HCT116 (cell line): ENCODE measurements at regions not wholly inside any gene's neighbourhood (a gene's known extent, or its start where the extent isn't known, plus 50 kb on each side); places are given as distances from the start of the nearest gene placed in this dataset.

ENCODE experiments used
- ATAC-seq: fragments of 200-7000 bp; cut with Tn5 transposase; 2 replicates; pipeline ENCODE4 v1.9.1; 2020; ENCODE audit warnings: mild to moderate bottlenecking, moderate library complexity
- BruUV-seq: library from RNA; stranded (reverse); fragments of 400-500 nt; replicated peaks from 2 replicates; lab custom pipeline; 2021; lab: Mats Ljungman, UMichigan
- CTCF ChIA-PET: fragments of 300-600 bp; sonication (Branson Sonifier 250); formaldehyde crosslinking; loops from one replicate; lab custom pipeline; 2021; ENCODE audit warnings: antibody characterized with exemption; lab: Charles Lee
- POLR2A ChIA-PET: fragments of 300-600, 350-600 bp; sonication (Branson Sonifier 250); formaldehyde crosslinking; loops from one replicate; lab custom pipeline; 2021; ENCODE audit warnings: antibody characterized with exemption; lab: Charles Lee
- RAD21 ChIA-PET, 2 experiments: fragments of 300-600 bp; sonication (Branson Sonifier 250); formaldehyde crosslinking; loops; one replicate each; lab custom pipeline; 2023; ENCODE audit warnings: low total read pairs in 2 of 2; ENCODE audit not compliant: uncharacterized antibody in 2 of 2, unreplicated experiment in 2 of 2, low non-redundant PET in 1 of 2; lab: Charles Lee
- DNase-seq: peaks from one replicate; pipeline ENCODE4 v3.0.0-alpha.2; 2010; ENCODE audit warnings: low read depth, low spot score
- H2AFZ ChIP-seq: fragments of 200-600 bp; shearing (Covaris generic), sonication (generic); 2 replicates; pipeline ENCODE4 v1.6.1; 2017; ENCODE audit warnings: low read depth, mixed run types, mixed read lengths, antibody characterized with exemption, low read length; ENCODE audit not compliant: poor library complexity, severe bottlenecking
- H3K27ac ChIP-seq: 2 replicates; pipeline ENCODE4 v1.5.1; 2012; ENCODE audit warnings: low read depth, low read length
- H3K27me3 ChIP-seq: fragments of 200-600 bp; sonication (generic); 2 replicates; pipeline ENCODE4 v1.6.1; 2016; ENCODE audit warnings: mixed run types, low read length, mixed read lengths; ENCODE audit not compliant: insufficient read depth
- H3K36me3 ChIP-seq, 2 experiments: fragments of 200-500 bp in 1 of 2; fragments of 200-600 bp in 1 of 2; sonication (Bioruptor generic) in 1 of 2; sonication (generic) in 1 of 2; 2 replicates each; pipeline versions ENCODE4 v1.5.1 to v1.6.1; 2014 to 2016; ENCODE audit warnings: low read length in 2 of 2, inconsistent platforms in 1 of 2, mixed read lengths in 1 of 2, mixed run types in 1 of 2; ENCODE audit not compliant: insufficient read depth in 2 of 2, control insufficient read depth in 1 of 2
- H3K4me1 ChIP-seq, 2 experiments: fragments of 200-600 bp in 1 of 2; sonication (generic) in 1 of 2; 2 replicates each; pipeline versions ENCODE4 v1.5.1 to v1.6.1; 2012 to 2017; ENCODE audit warnings: low read length in 2 of 2, inconsistent platforms in 1 of 2, mild to moderate bottlenecking in 1 of 2, mixed read lengths in 1 of 2, mixed run types in 1 of 2, moderate library complexity in 1 of 2; ENCODE audit not compliant: insufficient read depth in 2 of 2, control insufficient read depth in 1 of 2
- H3K4me2 ChIP-seq: fragments of 200-600 bp; sonication (generic); 2 replicates; pipeline ENCODE4 v1.6.1; 2017; ENCODE audit warnings: mixed run types, low read length, mixed read lengths
- H3K4me3 ChIP-seq, 2 experiments: fragments of 200-600 bp in 1 of 2; sonication (generic) in 1 of 2; replicated peaks in 1 of 2; 2 replicates each; pipeline ENCODE4 v1.5.1; 2011 to 2016; ENCODE audit warnings: low read length in 2 of 2, control low read depth in 1 of 2, low read depth in 1 of 2, mild to moderate bottlenecking in 1 of 2, mixed read lengths in 1 of 2, mixed run types in 1 of 2
- H3K79me2 ChIP-seq: fragments of 200-600 bp; sonication (generic); 2 replicates; pipeline ENCODE4 v1.6.1; 2017; ENCODE audit warnings: mild to moderate bottlenecking, mixed run types, low read length, moderate library complexity, mixed read lengths; ENCODE audit not compliant: insufficient read depth
- H3K9ac ChIP-seq: fragments of 200-600 bp; sonication (generic); 2 replicates; pipeline ENCODE4 v1.6.1; 2016; ENCODE audit warnings: low read length, mixed read lengths
- H3K9me2 ChIP-seq: fragments of 200-600 bp; sonication (generic), shearing (Covaris generic); 2 replicates; pipeline ENCODE4 v1.6.1; 2017; ENCODE audit warnings: mixed run types, mild to moderate bottlenecking, moderate library complexity; ENCODE audit not compliant: insufficient read depth
- H3K9me3 ChIP-seq, 2 experiments: fragments of 200-500 bp in 1 of 2; fragments of 200-600 bp in 1 of 2; sonication (Bioruptor generic) in 1 of 2; sonication (generic) in 1 of 2; 2 replicates each; pipeline ENCODE4 v1.6.1; 2014 to 2017; ENCODE audit warnings: low read length in 2 of 2, mixed read lengths in 2 of 2, inconsistent platforms in 1 of 2, low read depth in 1 of 2, mild to moderate bottlenecking in 1 of 2, mixed run types in 1 of 2, moderate library complexity in 1 of 2; ENCODE audit not compliant: control insufficient read depth in 1 of 2, insufficient read depth in 1 of 2
- H4K20me1 ChIP-seq: fragments of 200-600 bp; sonication (generic), shearing (Covaris generic); 2 replicates; pipeline ENCODE4 v1.6.1; 2017; ENCODE audit warnings: mixed run types, mild to moderate bottlenecking, moderate library complexity; ENCODE audit not compliant: insufficient read depth
- ELF1 ChIP-seq: IDR thresholded peaks from 2 replicates; pipeline ENCODE4 v1.6.1; 2012; ENCODE audit warnings: low read depth, borderline replicate concordance
- EZH2 ChIP-seq: fragments of 200-600 bp; sonication (generic); IDR thresholded peaks from 2 replicates; pipeline ENCODE4 v1.6.1; 2017; ENCODE audit warnings: antibody characterized with exemption, mixed run types
- JUND ChIP-seq: IDR thresholded peaks from 2 replicates; pipeline ENCODE4 v1.6.1; 2012
- POLR2A ChIP-seq: IDR thresholded peaks from 2 replicates; pipeline ENCODE4 v1.7.0; 2011; ENCODE audit warnings: borderline replicate concordance; ENCODE audit not compliant: insufficient read depth, insufficient read length; ENCODE audit errors: extremely low read depth
- SRF ChIP-seq: IDR thresholded peaks from 2 replicates; pipeline ENCODE4 v1.6.1; 2012; ENCODE audit warnings: low read depth
- YY1 ChIP-seq: IDR thresholded peaks from 2 replicates; pipeline ENCODE4 v1.6.1; 2011; ENCODE audit warnings: low read length, low read depth, moderate library complexity, mild to moderate bottlenecking; ENCODE audit not compliant: insufficient replicate concordance; ENCODE audit errors: extremely low read depth
- ZNF274 ChIP-seq: fragments of 200-500 bp; sonication (Bioruptor generic); IDR thresholded peaks from 2 replicates; pipeline ENCODE4 v1.6.1; 2014; ENCODE audit warnings: mild to moderate bottlenecking, low read depth, low read length, inconsistent platforms
- intact Hi-C: fragments of 100-400 bp; cut with micrococcal nuclease; formaldehyde crosslinking; loops from 2 replicates; pipeline ENCODE4 v1.10.0; 2022
- TF ChIP-seq, protein P1 (sequence below): IDR thresholded peaks from 2 replicates; pipeline ENCODE4 v1.6.1; 2012
- TF ChIP-seq, protein P2 (sequence below): IDR thresholded peaks from 2 replicates; pipeline ENCODE4 v1.6.1; 2012
- TF ChIP-seq, protein P3 (sequence below): IDR thresholded peaks from 2 replicates; pipeline ENCODE4 v1.6.1; 2012; ENCODE audit warnings: low read depth

DNA sequence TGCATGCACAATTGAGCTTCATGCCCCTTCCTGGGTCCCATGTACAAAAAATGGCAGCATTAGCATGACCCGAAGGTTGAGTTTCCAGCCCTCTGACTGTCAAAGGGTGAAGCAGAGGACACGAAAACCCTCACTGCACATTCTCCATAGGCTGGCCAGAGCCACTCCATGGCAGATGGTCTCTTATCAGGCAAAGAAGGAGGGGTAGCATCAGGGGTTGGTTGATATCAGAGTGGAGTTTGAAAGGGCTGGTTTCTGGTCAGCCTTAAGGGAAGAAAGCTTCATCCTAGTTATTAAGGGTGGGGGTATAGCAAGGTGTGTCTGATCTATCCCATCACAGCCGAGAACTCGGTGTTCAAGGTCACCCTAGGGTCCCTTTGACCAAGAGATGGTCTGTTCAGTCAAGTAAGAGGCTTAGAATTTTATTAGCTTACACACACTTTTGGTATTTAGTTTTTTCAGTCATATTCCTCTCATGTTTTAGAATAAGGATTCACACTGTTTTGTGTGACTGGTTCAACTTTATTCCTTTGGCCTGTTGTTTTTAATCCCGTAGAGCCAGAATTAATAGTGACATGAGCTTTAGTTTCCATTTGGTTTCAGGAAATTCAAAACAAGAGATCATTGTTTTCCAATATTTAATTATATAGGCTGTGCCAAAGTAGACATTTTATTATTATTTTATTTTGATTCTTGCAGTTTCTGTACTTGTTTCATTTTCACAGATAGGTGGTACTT, 199.9 kb upstream of the FMN2 start:
- ChIA-PET RAD21 (no interaction called here), POLR2A (no interaction called here)
- intact Hi-C loops, result no loop called here

More for the DNA sequence above, 199.9 kb upstream of the FMN2 start:
- no peak overlapping the region for H3K4me2 ChIP-seq
- no peaks in the 10 kb centered on the region for H3K27me3 ChIP-seq
- no peak overlapping the region for H3K9ac ChIP-seq
- no peak overlapping the region for H3K27ac ChIP-seq
- H3K79me2 ChIP-seq, result no peaks in the 10 kb centered on the region
- BruUV-seq, result no TSS peak
- H3K9me3 ChIP-seq, result peaks cover 0 to 16% of the 10 kb centered on the region in 2 experiments; a peak in 2 of 4 replicates
- CTCF ChIA-PET, result no interaction called here
- no peak overlapping the region for H3K4me3 ChIP-seq
- TF ChIP-seq, protein P1, sequence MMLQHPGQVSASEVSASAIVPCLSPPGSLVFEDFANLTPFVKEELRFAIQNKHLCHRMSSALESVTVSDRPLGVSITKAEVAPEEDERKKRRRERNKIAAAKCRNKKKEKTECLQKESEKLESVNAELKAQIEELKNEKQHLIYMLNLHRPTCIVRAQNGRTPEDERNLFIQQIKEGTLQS, result no peak
- TF ChIP-seq, protein P2, sequence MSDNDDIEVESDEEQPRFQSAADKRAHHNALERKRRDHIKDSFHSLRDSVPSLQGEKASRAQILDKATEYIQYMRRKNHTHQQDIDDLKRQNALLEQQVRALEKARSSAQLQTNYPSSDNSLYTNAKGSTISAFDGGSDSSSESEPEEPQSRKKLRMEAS, result no peak
- TF ChIP-seq, protein P3, sequence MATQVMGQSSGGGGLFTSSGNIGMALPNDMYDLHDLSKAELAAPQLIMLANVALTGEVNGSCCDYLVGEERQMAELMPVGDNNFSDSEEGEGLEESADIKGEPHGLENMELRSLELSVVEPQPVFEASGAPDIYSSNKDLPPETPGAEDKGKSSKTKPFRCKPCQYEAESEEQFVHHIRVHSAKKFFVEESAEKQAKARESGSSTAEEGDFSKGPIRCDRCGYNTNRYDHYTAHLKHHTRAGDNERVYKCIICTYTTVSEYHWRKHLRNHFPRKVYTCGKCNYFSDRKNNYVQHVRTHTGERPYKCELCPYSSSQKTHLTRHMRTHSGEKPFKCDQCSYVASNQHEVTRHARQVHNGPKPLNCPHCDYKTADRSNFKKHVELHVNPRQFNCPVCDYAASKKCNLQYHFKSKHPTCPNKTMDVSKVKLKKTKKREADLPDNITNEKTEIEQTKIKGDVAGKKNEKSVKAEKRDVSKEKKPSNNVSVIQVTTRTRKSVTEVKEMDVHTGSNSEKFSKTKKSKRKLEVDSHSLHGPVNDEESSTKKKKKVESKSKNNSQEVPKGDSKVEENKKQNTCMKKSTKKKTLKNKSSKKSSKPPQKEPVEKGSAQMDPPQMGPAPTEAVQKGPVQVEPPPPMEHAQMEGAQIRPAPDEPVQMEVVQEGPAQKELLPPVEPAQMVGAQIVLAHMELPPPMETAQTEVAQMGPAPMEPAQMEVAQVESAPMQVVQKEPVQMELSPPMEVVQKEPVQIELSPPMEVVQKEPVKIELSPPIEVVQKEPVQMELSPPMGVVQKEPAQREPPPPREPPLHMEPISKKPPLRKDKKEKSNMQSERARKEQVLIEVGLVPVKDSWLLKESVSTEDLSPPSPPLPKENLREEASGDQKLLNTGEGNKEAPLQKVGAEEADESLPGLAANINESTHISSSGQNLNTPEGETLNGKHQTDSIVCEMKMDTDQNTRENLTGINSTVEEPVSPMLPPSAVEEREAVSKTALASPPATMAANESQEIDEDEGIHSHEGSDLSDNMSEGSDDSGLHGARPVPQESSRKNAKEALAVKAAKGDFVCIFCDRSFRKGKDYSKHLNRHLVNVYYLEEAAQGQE, result no peak
- TF ChIP-seq POLR2A (no peak), JUND (no peak), EZH2 (no peak), ZNF274 (no peak), ELF1 (no peak), SRF (no peak), YY1 (no peak)
- no peaks in the 10 kb centered on the region for H4K20me1 ChIP-seq
- ATAC-seq (no peak), DNase-seq (no peak)
- H3K4me1 ChIP-seq, result no peaks in the 10 kb centered on the region
- H3K9me2 ChIP-seq, result no peaks in the 10 kb centered on the region
- no peaks in the 10 kb centered on the region for H3K36me3 ChIP-seq
- no peak overlapping the region for H2AFZ ChIP-seq
